SK-N-SH treated with all-trans-retinoic acid at 6 μM for 48 hours (cell line): ENCODE measurements at regions not wholly inside any gene's neighbourhood (a gene's known extent, or its start where the extent isn't known, plus 50 kb on each side); places are given as distances from the start of the nearest gene placed in this dataset.

Source experiments
- ATAC-seq: fragments of 200-7000 bp; cut with Tn5 transposase; 3 replicates; pipeline ENCODE4 v1.9.1; 2020; ENCODE audit warnings: mild to moderate bottlenecking, moderate library complexity
- ARNTL ChIP-seq: fragments of 450-650 bp; formaldehyde crosslinking; IDR thresholded peaks from 2 replicates; pipeline ENCODE4 v1.5.0; 2020; ENCODE audit warnings: low read depth, mild to moderate bottlenecking, moderate library complexity, borderline replicate concordance
- BACH2 ChIP-seq: fragments of 250-450 bp; sonication (Bioruptor Pico); IDR thresholded peaks from 2 replicates; pipeline ENCODE4 v1.9.0; 2021; ENCODE audit warnings: mild to moderate bottlenecking, borderline replicate concordance
- CSDC2 ChIP-seq: fragments of 250-450 bp; sonication (Bioruptor Pico); IDR thresholded peaks from 2 replicates; pipeline ENCODE4 v1.5.0; 2020; ENCODE audit warnings: mild to moderate bottlenecking, moderate library complexity
- ESRRG ChIP-seq: fragments of 250-450 bp; sonication (Bioruptor Pico); IDR thresholded peaks from 2 replicates; pipeline ENCODE4 v1.6.1; 2021; ENCODE audit warnings: mild to moderate bottlenecking
- GLIS3 ChIP-seq: fragments of 250-450 bp; sonication (Bioruptor Pico); IDR thresholded peaks from 2 replicates; pipeline ENCODE4 v1.5.0; 2020; ENCODE audit warnings: mild to moderate bottlenecking, moderate library complexity
- ISL1 ChIP-seq: fragments of 250-450 bp; sonication (Bioruptor Pico); IDR thresholded peaks from 2 replicates; pipeline ENCODE4 v2.1.2; 2022; ENCODE audit warnings: mild to moderate bottlenecking, moderate library complexity
- OSR1 ChIP-seq: fragments of 250-450 bp; sonication (Bioruptor Pico); IDR thresholded peaks from 2 replicates; pipeline ENCODE4 v1.8.0; 2022; ENCODE audit warnings: moderate library complexity, mild to moderate bottlenecking, inconsistent platforms
- PPARA ChIP-seq: fragments of 250-450 bp; sonication (Bioruptor Pico); IDR thresholded peaks from 2 replicates; pipeline ENCODE4 v1.5.0; 2020; ENCODE audit warnings: mild to moderate bottlenecking, borderline replicate concordance
- RARB ChIP-seq: fragments of 250-450 bp; sonication (Bioruptor Pico); IDR thresholded peaks from 2 replicates; pipeline ENCODE4 v1.8.0; 2021; ENCODE audit warnings: mild to moderate bottlenecking, moderate library complexity
- SNAI2 ChIP-seq: fragments of 250-450 bp; sonication (Bioruptor Pico); IDR thresholded peaks from 2 replicates; pipeline ENCODE4 v1.5.0; 2020; ENCODE audit warnings: mild to moderate bottlenecking, moderate library complexity
- TCF4 ChIP-seq: fragments of 250-450 bp; sonication (Bioruptor Pico); IDR thresholded peaks from 2 replicates; pipeline ENCODE4 v1.8.0; 2021; ENCODE audit warnings: mild to moderate bottlenecking, moderate library complexity, borderline replicate concordance
- TOX ChIP-seq: fragments of 250-450 bp; sonication (Bioruptor Pico); IDR thresholded peaks from 2 replicates; pipeline ENCODE4 v1.8.0; 2021; ENCODE audit warnings: mild to moderate bottlenecking, moderate library complexity, borderline replicate concordance
- ZC3H10 ChIP-seq: fragments of 250-450 bp; sonication (Bioruptor Pico); IDR thresholded peaks from 2 replicates; pipeline ENCODE4 v1.5.1; 2021; ENCODE audit warnings: mild to moderate bottlenecking, moderate library complexity
- ZFP3 ChIP-seq: fragments of 250-450 bp; sonication (Bioruptor Pico); IDR thresholded peaks from 2 replicates; pipeline ENCODE4 v1.5.0; 2020; ENCODE audit warnings: mild to moderate bottlenecking, moderate library complexity
- ZFP30 ChIP-seq: fragments of 450-650 bp; formaldehyde crosslinking; IDR thresholded peaks from 2 replicates; pipeline ENCODE4 v1.5.0; 2022; ENCODE audit warnings: mild to moderate bottlenecking, moderate library complexity
- ZNF565 ChIP-seq: fragments of 450-650 bp; formaldehyde crosslinking; conservative IDR thresholded peaks from 2 replicates; pipeline ENCODE4 v1.5.0; 2020; ENCODE audit warnings: low read depth, mild to moderate bottlenecking, moderate library complexity
- ZNF70 ChIP-seq: fragments of 450-650 bp; formaldehyde crosslinking; IDR thresholded peaks from 2 replicates; pipeline ENCODE4 v1.5.0; 2020; ENCODE audit warnings: mild to moderate bottlenecking, moderate library complexity
- ZNF8 ChIP-seq: fragments of 450-650 bp; formaldehyde crosslinking; IDR thresholded peaks from 2 replicates; pipeline ENCODE4 v1.5.0; 2020; ENCODE audit warnings: mild to moderate bottlenecking, moderate library complexity
- TF ChIP-seq, protein P1 (sequence below): fragments of 250-450 bp; sonication (Bioruptor Pico); IDR thresholded peaks from 2 replicates; pipeline ENCODE4 v1.5.0; 2020; ENCODE audit warnings: mild to moderate bottlenecking, moderate library complexity
- TF ChIP-seq, protein P2 (sequence below): fragments of 250-450 bp; sonication (Bioruptor Pico); IDR thresholded peaks from 2 replicates; pipeline ENCODE4 v1.8.0; 2021; ENCODE audit warnings: low read depth, mild to moderate bottlenecking, moderate library complexity, borderline replicate concordance
- TF ChIP-seq, protein P3 (sequence below): fragments of 250-450 bp; sonication (Bioruptor Pico); IDR thresholded peaks from 2 replicates; pipeline ENCODE4 v1.8.0; 2020; ENCODE audit warnings: mild to moderate bottlenecking, moderate library complexity, borderline replicate concordance
- TF ChIP-seq, protein P4 (sequence below): fragments of 250-450 bp; sonication (Bioruptor Pico); IDR thresholded peaks from 2 replicates; pipeline ENCODE4 v1.5.1; 2020; ENCODE audit warnings: low read depth, mild to moderate bottlenecking, moderate library complexity

DNA sequence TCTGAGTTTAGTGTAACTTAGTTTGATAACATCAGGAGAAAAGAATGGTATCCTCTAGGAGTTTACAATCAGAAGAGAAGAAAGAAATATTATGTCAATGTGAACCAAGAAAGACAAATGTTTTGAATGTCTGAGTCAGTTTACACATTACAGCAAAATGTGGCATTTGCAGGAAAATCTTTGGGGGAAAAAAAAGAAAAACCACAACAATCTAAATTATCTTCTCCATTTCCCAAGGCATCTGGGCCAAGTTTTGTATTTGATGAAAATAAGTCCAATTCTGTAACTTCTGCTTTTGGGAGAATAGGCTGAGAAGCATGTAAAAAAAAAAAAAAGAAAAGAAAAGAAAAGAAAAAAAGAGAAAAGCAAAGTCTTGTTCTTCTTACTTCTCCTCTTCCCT lies 58.8 kb upstream of the FLRT2 start (continued):
- TF ChIP-seq, protein P1, sequence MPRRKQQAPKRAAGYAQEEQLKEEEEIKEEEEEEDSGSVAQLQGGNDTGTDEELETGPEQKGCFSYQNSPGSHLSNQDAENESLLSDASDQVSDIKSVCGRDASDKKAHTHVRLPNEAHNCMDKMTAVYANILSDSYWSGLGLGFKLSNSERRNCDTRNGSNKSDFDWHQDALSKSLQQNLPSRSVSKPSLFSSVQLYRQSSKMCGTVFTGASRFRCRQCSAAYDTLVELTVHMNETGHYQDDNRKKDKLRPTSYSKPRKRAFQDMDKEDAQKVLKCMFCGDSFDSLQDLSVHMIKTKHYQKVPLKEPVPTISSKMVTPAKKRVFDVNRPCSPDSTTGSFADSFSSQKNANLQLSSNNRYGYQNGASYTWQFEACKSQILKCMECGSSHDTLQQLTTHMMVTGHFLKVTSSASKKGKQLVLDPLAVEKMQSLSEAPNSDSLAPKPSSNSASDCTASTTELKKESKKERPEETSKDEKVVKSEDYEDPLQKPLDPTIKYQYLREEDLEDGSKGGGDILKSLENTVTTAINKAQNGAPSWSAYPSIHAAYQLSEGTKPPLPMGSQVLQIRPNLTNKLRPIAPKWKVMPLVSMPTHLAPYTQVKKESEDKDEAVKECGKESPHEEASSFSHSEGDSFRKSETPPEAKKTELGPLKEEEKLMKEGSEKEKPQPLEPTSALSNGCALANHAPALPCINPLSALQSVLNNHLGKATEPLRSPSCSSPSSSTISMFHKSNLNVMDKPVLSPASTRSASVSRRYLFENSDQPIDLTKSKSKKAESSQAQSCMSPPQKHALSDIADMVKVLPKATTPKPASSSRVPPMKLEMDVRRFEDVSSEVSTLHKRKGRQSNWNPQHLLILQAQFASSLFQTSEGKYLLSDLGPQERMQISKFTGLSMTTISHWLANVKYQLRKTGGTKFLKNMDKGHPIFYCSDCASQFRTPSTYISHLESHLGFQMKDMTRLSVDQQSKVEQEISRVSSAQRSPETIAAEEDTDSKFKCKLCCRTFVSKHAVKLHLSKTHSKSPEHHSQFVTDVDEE, result no peak
- TF ChIP-seq, all 23 proteins: peak for 0

DNA sequence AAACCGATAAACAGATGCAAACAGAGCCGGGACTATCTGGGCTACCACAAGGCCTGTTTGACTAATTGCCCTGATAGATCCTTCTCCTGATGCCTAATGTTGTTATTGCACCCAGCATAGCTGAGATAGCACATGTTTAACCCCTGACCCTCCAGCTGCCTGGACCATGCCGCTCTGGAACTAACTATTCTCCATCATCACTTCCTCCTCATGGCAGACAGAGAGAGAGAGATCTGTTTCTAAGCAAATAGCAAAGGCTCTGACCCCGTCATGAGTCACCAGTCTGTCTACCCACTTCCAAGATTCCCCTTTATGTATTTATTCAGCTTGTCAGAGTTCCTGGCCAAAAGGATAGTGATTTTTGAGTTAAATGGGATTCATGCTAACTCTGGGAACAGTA lies 58.2 kb upstream of the FLRT2 start:
- ATAC-seq, result peak; percentile 97
- TF ChIP-seq PPARA (CRISPR knock-in tag), result no peak
- TF ChIP-seq, protein P2, sequence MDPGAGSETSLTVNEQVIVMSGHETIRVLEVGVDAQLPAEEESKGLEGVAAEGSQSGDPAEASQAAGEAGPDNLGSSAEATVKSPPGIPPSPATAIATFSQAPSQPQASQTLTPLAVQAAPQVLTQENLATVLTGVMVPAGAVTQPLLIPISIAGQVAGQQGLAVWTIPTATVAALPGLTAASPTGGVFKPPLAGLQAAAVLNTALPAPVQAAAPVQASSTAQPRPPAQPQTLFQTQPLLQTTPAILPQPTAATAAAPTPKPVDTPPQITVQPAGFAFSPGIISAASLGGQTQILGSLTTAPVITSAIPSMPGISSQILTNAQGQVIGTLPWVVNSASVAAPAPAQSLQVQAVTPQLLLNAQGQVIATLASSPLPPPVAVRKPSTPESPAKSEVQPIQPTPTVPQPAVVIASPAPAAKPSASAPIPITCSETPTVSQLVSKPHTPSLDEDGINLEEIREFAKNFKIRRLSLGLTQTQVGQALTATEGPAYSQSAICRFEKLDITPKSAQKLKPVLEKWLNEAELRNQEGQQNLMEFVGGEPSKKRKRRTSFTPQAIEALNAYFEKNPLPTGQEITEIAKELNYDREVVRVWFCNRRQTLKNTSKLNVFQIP (CRISPR knock-in tag), result no peak
- no peak for TF ChIP-seq ZNF70
- TF ChIP-seq CSDC2 (CRISPR knock-in tag), result no peak
- no peak for TF ChIP-seq ZC3H10 (CRISPR knock-in tag)
- TF ChIP-seq, all 23 proteins: peak for 0

DNA sequence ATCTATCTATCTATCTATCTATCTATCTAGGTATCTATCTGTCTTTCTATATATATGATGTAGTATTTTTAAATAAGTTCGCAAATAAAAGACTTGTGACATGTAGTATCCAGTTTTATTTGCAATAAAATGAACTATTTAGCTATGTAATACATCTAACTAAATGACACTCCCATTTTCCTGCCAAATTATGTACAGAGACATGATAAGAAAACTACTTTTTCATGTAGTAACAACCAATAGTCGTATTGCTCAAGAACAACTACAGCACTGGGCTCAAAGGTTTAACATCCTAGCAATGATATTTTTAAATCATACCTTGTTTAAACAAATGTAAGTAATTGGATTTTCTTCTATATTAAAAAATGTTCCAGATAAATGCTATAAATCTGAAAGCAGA lies 55.5 kb upstream of the FLRT2 start:
- ATAC-seq, result no peak
- no peak for TF ChIP-seq ZNF70
- TF ChIP-seq ISL1 (CRISPR knock-in tag), result no peak
- no peak for TF ChIP-seq TCF4 (CRISPR knock-in tag)
- TF ChIP-seq ZFP3 (CRISPR knock-in tag), result no peak
- TF ChIP-seq, protein P3, sequence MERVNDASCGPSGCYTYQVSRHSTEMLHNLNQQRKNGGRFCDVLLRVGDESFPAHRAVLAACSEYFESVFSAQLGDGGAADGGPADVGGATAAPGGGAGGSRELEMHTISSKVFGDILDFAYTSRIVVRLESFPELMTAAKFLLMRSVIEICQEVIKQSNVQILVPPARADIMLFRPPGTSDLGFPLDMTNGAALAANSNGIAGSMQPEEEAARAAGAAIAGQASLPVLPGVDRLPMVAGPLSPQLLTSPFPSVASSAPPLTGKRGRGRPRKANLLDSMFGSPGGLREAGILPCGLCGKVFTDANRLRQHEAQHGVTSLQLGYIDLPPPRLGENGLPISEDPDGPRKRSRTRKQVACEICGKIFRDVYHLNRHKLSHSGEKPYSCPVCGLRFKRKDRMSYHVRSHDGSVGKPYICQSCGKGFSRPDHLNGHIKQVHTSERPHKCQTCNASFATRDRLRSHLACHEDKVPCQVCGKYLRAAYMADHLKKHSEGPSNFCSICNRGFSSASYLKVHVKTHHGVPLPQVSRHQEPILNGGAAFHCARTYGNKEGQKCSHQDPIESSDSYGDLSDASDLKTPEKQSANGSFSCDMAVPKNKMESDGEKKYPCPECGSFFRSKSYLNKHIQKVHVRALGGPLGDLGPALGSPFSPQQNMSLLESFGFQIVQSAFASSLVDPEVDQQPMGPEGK (CRISPR knock-in tag), result no peak
- no peak for TF ChIP-seq ZNF565 (CRISPR knock-in tag)
- TF ChIP-seq PPARA (CRISPR knock-in tag), result no peak
- TF ChIP-seq SNAI2 (CRISPR knock-in tag), result no peak
- TF ChIP-seq RARB (CRISPR knock-in tag), result no peak

DNA sequence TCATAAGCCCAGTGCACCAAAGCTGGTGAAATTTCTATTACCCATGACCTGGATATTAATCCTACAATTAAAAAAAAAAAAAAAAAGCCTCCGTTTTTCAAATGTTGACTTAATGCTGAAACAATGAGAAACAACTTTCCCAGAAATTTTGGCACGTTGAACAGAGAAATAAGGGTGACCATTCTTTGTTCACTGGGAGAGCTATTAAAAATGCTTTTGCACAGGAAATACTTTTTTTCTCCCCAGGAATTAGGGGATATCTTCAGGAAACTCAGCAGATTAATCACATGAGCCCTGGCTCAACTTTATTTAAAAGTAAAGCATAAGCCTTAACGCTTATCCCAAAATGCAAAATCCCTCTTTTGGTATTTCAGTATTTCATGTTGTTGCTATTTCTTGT lies 54.8 kb upstream of the FLRT2 start:
- TF ChIP-seq RARB (CRISPR knock-in tag) (no peak), PPARA (CRISPR knock-in tag) (no peak), TCF4 (CRISPR knock-in tag) (no peak), TOX (CRISPR knock-in tag) (no peak), ZNF70 (no peak), ZNF8 (CRISPR knock-in tag) (no peak), SNAI2 (CRISPR knock-in tag) (no peak), ESRRG (no peak), ZNF565 (CRISPR knock-in tag) (no peak), ZFP30 (CRISPR knock-in tag) (no peak), ARNTL (CRISPR knock-in tag) (no peak), GLIS3 (no peak)
- TF ChIP-seq, protein P2 (CRISPR knock-in tag), result no peak
- no peak for ATAC-seq

DNA sequence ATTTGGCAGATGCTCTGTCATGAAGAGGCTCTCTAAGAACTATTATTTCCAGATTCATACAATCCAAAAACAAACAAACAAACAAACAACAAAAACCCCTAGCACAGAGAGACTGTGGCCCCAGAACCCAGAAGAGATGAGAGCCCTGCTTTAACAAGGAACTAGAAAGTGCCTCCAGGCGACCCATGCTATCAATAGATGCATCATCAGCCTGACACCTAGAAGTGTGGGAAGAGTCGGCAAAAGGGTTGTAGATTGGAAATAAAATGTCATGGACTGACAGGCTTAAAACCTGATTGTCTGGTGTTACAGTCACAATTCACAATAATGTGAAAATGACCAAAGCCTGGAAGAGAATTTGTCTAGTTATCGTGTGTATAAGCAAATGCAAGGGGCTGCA lies 50.6 kb upstream of the FLRT2 start:
- no peak for ATAC-seq
- TF ChIP-seq, protein P4, sequence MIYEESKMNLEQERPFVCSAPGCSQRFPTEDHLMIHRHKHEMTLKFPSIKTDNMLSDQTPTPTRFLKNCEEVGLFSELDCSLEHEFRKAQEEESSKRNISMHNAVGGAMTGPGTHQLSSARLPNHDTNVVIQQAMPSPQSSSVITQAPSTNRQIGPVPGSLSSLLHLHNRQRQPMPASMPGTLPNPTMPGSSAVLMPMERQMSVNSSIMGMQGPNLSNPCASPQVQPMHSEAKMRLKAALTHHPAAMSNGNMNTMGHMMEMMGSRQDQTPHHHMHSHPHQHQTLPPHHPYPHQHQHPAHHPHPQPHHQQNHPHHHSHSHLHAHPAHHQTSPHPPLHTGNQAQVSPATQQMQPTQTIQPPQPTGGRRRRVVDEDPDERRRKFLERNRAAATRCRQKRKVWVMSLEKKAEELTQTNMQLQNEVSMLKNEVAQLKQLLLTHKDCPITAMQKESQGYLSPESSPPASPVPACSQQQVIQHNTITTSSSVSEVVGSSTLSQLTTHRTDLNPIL, result no peak
- TF ChIP-seq BACH2 (CRISPR knock-in tag), result no peak
- no peak for TF ChIP-seq OSR1 (CRISPR knock-in tag)
- TF ChIP-seq ISL1 (CRISPR knock-in tag), result no peak
- TF ChIP-seq ZC3H10 (CRISPR knock-in tag), result no peak
- TF ChIP-seq, protein P2 (CRISPR knock-in tag), result no peak
- no peak for TF ChIP-seq ZNF565 (CRISPR knock-in tag)
- no peak for TF ChIP-seq PPARA (CRISPR knock-in tag)
- no peak for TF ChIP-seq ZNF8 (CRISPR knock-in tag)
- TF ChIP-seq ARNTL (CRISPR knock-in tag), result no peak
- no peak for TF ChIP-seq RARB (CRISPR knock-in tag)
